IMR-90 (cell line): ENCODE measurements at regions not wholly inside any gene's neighbourhood (a gene's known extent, or its start where the extent isn't known, plus 50 kb on each side); places are given as distances from the start of the nearest gene placed in this dataset.

Experiments
- ATAC-seq: fragments of 200-7000 bp; cut with Tn5 transposase; 2 replicates; pipeline ENCODE4 v1.9.1; 2020; ENCODE audit warnings: low read depth, mild to moderate bottlenecking, moderate library complexity
- BruUV-seq: library from RNA; stranded (reverse); fragments of 400-500 nt; replicated peaks from 2 replicates; lab custom pipeline; 2021; lab: Mats Ljungman, UMichigan
- CTCF ChIA-PET: fragments of 300-600 bp; formaldehyde crosslinking; extraction: SDS; loops from one replicate; lab custom pipeline; 2021; ENCODE audit warnings: antibody characterized with exemption; lab: Yijun Ruan, JAX
- POLR2A ChIA-PET: fragments of 300-600 bp; sonication (Branson Sonifier 250); formaldehyde crosslinking; loops from one replicate; lab custom pipeline; 2022; ENCODE audit warnings: antibody characterized with exemption; ENCODE audit not compliant: unreplicated experiment; lab: Charles Lee
- DNase-seq: peaks from one replicate; pipeline ENCODE4 v3.0.0; 2013
- H2AFZ ChIP-seq: replicated peaks from 2 replicates; pipeline ENCODE3; 2013; ENCODE audit warnings: low read length, mild to moderate bottlenecking; ENCODE audit not compliant: poor library complexity
- H2AK5ac ChIP-seq: 2 replicates; pipeline ENCODE4 v1.6.1; 2013; ENCODE audit warnings: low read depth, low read length, inconsistent platforms
- H2AK9ac ChIP-seq: replicated peaks from 2 replicates; pipeline ENCODE3; 2013; ENCODE audit warnings: mild to moderate bottlenecking, low read depth, low read length, moderate library complexity; ENCODE audit not compliant: poor library complexity
- H2BK120ac ChIP-seq: 2 replicates; pipeline ENCODE4 v1.6.1; 2013; ENCODE audit warnings: low read depth, low read length, inconsistent platforms
- H2BK15ac ChIP-seq: 3 replicates; pipeline ENCODE4 v1.6.1; 2013; ENCODE audit warnings: low read depth, low read length, inconsistent platforms
- H2BK20ac ChIP-seq: 2 replicates; pipeline ENCODE4 v1.6.1; 2013; ENCODE audit warnings: low read depth, mild to moderate bottlenecking, inconsistent platforms, low read length, moderate library complexity
- H2BK5ac ChIP-seq: 2 replicates; pipeline ENCODE4 v1.6.1; 2013; ENCODE audit warnings: mild to moderate bottlenecking, low read depth, low read length, inconsistent platforms; ENCODE audit not compliant: poor library complexity, severe bottlenecking
- H3K14ac ChIP-seq: replicated peaks from 2 replicates; pipeline ENCODE4 v1.6.1; 2013; ENCODE audit warnings: low read depth, low read length, inconsistent platforms
- H3K18ac ChIP-seq: 2 replicates; pipeline ENCODE4 v1.6.1; 2013; ENCODE audit warnings: low read depth, low read length, control low read depth
- H3K23ac ChIP-seq: 2 replicates; pipeline ENCODE4 v1.6.1; 2013; ENCODE audit warnings: low read depth, low read length, inconsistent platforms
- H3K27ac ChIP-seq: 2 replicates; pipeline ENCODE4 v1.5.1; 2013; ENCODE audit warnings: mild to moderate bottlenecking, control low read depth, low read length; ENCODE audit not compliant: insufficient read depth
- H3K27me3 ChIP-seq: 2 replicates; pipeline ENCODE4 v1.6.1; 2013; ENCODE audit warnings: low read length; ENCODE audit not compliant: control insufficient read depth, insufficient read depth
- H3K36me3 ChIP-seq: 2 replicates; pipeline ENCODE4 v1.6.1; 2013; ENCODE audit warnings: low read length, mixed read lengths; ENCODE audit not compliant: control insufficient read depth, insufficient read depth
- H3K4ac ChIP-seq: 2 replicates; pipeline ENCODE4 v1.6.1; 2013; ENCODE audit warnings: low read depth, low read length, inconsistent platforms
- H3K4me1 ChIP-seq: 2 replicates; pipeline ENCODE4 v1.6.1; 2013; ENCODE audit warnings: low read length, mixed read lengths; ENCODE audit not compliant: control insufficient read depth, insufficient read depth
- H3K4me2 ChIP-seq: 2 replicates; pipeline ENCODE4 v1.6.1; 2013; ENCODE audit warnings: low read depth, mild to moderate bottlenecking, control low read depth, low read length, moderate library complexity
- H3K4me3 ChIP-seq: 2 replicates; pipeline ENCODE4 v1.5.1; 2013; ENCODE audit warnings: low read depth, mild to moderate bottlenecking, control low read depth, low read length, moderate library complexity; ENCODE audit not compliant: insufficient read depth
- H3K56ac ChIP-seq: 2 replicates; pipeline ENCODE4 v1.6.1; 2013; ENCODE audit warnings: low read length, inconsistent platforms; ENCODE audit not compliant: insufficient read depth; ENCODE audit errors: extremely low read depth
- H3K79me1 ChIP-seq, 2 experiments: 2 replicates each; pipeline ENCODE4 v1.6.1; 2013; ENCODE audit warnings: low read length in 2 of 2, inconsistent platforms in 1 of 2, low read depth in 1 of 2
- H3K9ac ChIP-seq: 2 replicates; pipeline ENCODE4 v1.6.1; 2013; ENCODE audit warnings: low read depth, low read length, control low read depth
- H3K9me1 ChIP-seq: 2 replicates; pipeline ENCODE4 v1.6.1; 2013; ENCODE audit warnings: low read length, inconsistent platforms; ENCODE audit not compliant: insufficient read depth
- H3K9me3 ChIP-seq: 2 replicates; pipeline ENCODE4 v1.6.1; 2013; ENCODE audit warnings: low read length; ENCODE audit not compliant: control insufficient read depth, insufficient read depth
- H4K20me1 ChIP-seq: 2 replicates; pipeline ENCODE4 v1.6.1; 2013; ENCODE audit warnings: low read length, inconsistent platforms; ENCODE audit not compliant: insufficient read depth
- H4K5ac ChIP-seq: 2 replicates; pipeline ENCODE4 v1.6.1; 2013; ENCODE audit warnings: mild to moderate bottlenecking, low read depth, low read length, control low read depth
- H4K8ac ChIP-seq, 2 experiments: 2 replicates each; pipeline ENCODE4 v1.6.1; 2013; ENCODE audit warnings: low read depth in 2 of 2, low read length in 2 of 2, control low read depth in 1 of 2, inconsistent platforms in 1 of 2
- H4K91ac ChIP-seq: 2 replicates; pipeline ENCODE4 v1.6.1; 2013; ENCODE audit warnings: low read depth, low read length, inconsistent platforms; ENCODE audit not compliant: insufficient read depth
- BHLHE40 ChIP-seq: fragments of 150-350 bp; IDR thresholded peaks from 2 replicates; pipeline ENCODE4 v1.6.1; 2016; ENCODE audit warnings: mild to moderate bottlenecking, low read depth, low read length
- CEBPB ChIP-seq: IDR thresholded peaks from 2 replicates; pipeline ENCODE4 v1.6.1; 2012; ENCODE audit warnings: low read depth, low read length, improper control_type of control experiment
- CHD1 ChIP-seq: IDR thresholded peaks from 2 replicates; pipeline ENCODE4 v1.6.1; 2012; ENCODE audit warnings: low read depth, low read length, improper control_type of control experiment
- ELK1 ChIP-seq: fragments of 150-350 bp; IDR thresholded peaks from 2 replicates; pipeline ENCODE4 v1.6.1; 2016; ENCODE audit warnings: low read depth, mild to moderate bottlenecking, low read length, moderate library complexity, borderline replicate concordance
- FOS ChIP-seq: fragments of 150-350 bp; IDR thresholded peaks from 2 replicates; pipeline ENCODE4 v1.6.1; 2016; ENCODE audit warnings: low read depth, low read length
- MAFK ChIP-seq: IDR thresholded peaks from 2 replicates; pipeline ENCODE4 v1.6.1; 2012; ENCODE audit warnings: low read depth, low read length, improper control_type of control experiment
- NFE2L2 ChIP-seq: fragments of 150-350 bp; IDR thresholded peaks from 2 replicates; pipeline ENCODE4 v1.6.1; 2016; ENCODE audit warnings: low read depth, mild to moderate bottlenecking, low read length
- POLR2A ChIP-seq: IDR thresholded peaks from 2 replicates; pipeline ENCODE4 v1.6.1; 2012; ENCODE audit warnings: mild to moderate bottlenecking, low read depth, low read length
- RFX5 ChIP-seq: IDR thresholded peaks from 2 replicates; pipeline ENCODE4 v1.8.0; 2012; ENCODE audit warnings: low read depth, mild to moderate bottlenecking, low read length, moderate library complexity
- SMC3 ChIP-seq: fragments of 150-350 bp; IDR thresholded peaks from 2 replicates; pipeline ENCODE4 v1.6.1; 2016; ENCODE audit warnings: low read depth, mild to moderate bottlenecking, antibody characterized with exemption, low read length, moderate library complexity
- WGBS, 2 experiments: methylation state at CpG; one replicate each; pipeline versions ENCODE4 v1.1.5 to v1.1.7; 2013; ENCODE audit warnings: missing lambda C conversion rate in 2 of 2; ENCODE audit not compliant: insufficient read length in 1 of 2; ENCODE audit errors: extremely low coverage in 2 of 2; 5-methylcytosine and 5-hydroxymethylcytosine counted together
- dilution Hi-C: fragments of 300-500 bp; cut with HindIII; formaldehyde crosslinking; loops from one replicate; pipeline ENCODE4 v1.14.3; 2018; ENCODE audit warnings: low sequenced_read_pairs; ENCODE audit not compliant: unreplicated experiment
- in situ Hi-C: fragments of 300-500 bp; cut with MboI; formaldehyde crosslinking; loops from 3 replicates; pipeline ENCODE4 v1.14.3; 2019; ENCODE audit warnings: low sequenced_read_pairs, inconsistent platforms, mixed read lengths
- intact Hi-C: fragments of 100-400 bp; cut with micrococcal nuclease; formaldehyde crosslinking; loops from 2 replicates; pipeline ENCODE4 v1.10.0; 2022
- TF ChIP-seq, protein P1 (sequence below): fragments of 150-350 bp; IDR thresholded peaks from 2 replicates; pipeline ENCODE4 v1.6.1; 2017; ENCODE audit warnings: mild to moderate bottlenecking, antibody characterized with exemption, low read length, low read depth

DNA sequence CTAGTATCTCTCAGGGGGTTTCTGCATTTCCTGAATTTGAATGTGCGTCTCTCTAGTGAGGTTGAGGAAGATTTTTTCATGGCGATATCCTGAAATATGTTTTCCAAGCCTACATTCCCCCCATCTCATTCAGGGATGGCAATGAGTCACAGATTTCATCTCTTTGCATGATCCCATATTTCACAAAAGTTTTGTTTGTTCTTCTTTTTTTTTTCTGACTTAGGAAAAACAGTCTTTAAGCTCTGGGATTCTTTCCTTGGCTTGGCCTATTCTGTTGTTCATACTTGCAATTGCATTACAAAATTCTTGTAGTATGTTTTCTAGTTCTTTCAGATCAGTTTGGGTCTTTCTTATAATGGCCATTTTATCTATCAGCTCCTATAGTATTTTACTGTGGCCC, 136.5 kb downstream of the DSEL start:
- H4K8ac ChIP-seq = no peak overlapping the region
- no peak overlapping the region for H2AK9ac ChIP-seq
- H2BK20ac ChIP-seq = no peak overlapping the region
- dilution Hi-C loops = no loop called here
- DNase-seq = peak; percentile 21
- no TSS peak for BruUV-seq
- H4K91ac ChIP-seq = no peak overlapping the region
- no peak overlapping the region for H3K27ac ChIP-seq
- no peak overlapping the region for H2AFZ ChIP-seq
- no peaks in the 10 kb centered on the region for H3K4me1 ChIP-seq
- no peak overlapping the region for H3K14ac ChIP-seq
- H3K36me3 ChIP-seq = no peaks in the 10 kb centered on the region
- H3K9me1 ChIP-seq = peaks cover 3% of the 10 kb centered on the region
- H3K4me3 ChIP-seq = no peak overlapping the region
- CTCF ChIA-PET = no interaction called here
- no CpG with 5 or more reads among the region's 2 CpGs for WGBS, 2 experiments
- ATAC-seq = no peak
- H3K9ac ChIP-seq = no peak overlapping the region
- intact Hi-C loops = no loop called here
- no peak overlapping the region for H2BK15ac ChIP-seq
- H3K9me3 ChIP-seq = no peaks in the 10 kb centered on the region
- H3K4me2 ChIP-seq = no peak overlapping the region
- no peak overlapping the region for H3K4ac ChIP-seq
- no peak overlapping the region for H3K23ac ChIP-seq
- no peaks in the 10 kb centered on the region for H4K20me1 ChIP-seq
- POLR2A ChIA-PET = no interaction called here
- no peak overlapping the region for H2BK120ac ChIP-seq
- in situ Hi-C loops = no loop called here
- H3K79me1 ChIP-seq = no peaks in the 10 kb centered on the region
- no peak for TF ChIP-seq FOS
- TF ChIP-seq SMC3 = no peak
- TF ChIP-seq CHD1 = no peak
- no peak for TF ChIP-seq POLR2A
- no peak for TF ChIP-seq MAFK
- no peak for TF ChIP-seq BHLHE40
- TF ChIP-seq RFX5 = no peak
- no peak for TF ChIP-seq NFE2L2
- TF ChIP-seq, protein P1, sequence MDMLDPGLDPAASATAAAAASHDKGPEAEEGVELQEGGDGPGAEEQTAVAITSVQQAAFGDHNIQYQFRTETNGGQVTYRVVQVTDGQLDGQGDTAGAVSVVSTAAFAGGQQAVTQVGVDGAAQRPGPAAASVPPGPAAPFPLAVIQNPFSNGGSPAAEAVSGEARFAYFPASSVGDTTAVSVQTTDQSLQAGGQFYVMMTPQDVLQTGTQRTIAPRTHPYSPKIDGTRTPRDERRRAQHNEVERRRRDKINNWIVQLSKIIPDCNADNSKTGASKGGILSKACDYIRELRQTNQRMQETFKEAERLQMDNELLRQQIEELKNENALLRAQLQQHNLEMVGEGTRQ = no peak
- no peak for TF ChIP-seq ELK1
- TF ChIP-seq CEBPB = no peak
- H2AK5ac ChIP-seq = no peak overlapping the region
- no peak overlapping the region for H3K18ac ChIP-seq
- no peak overlapping the region for H2BK5ac ChIP-seq
- no peaks in the 10 kb centered on the region for H3K27me3 ChIP-seq
- H3K56ac ChIP-seq = no peak overlapping the region
- H4K5ac ChIP-seq = no peak overlapping the region
